Astrocyte of the cerebellum (primary cell): ENCODE measurements at regions not wholly inside any gene's neighbourhood (a gene's known extent, or its start where the extent isn't known, plus 50 kb on each side); places are given as distances from the start of the nearest gene placed in this dataset.

Source experiments
- DNase-seq: peaks from one replicate; pipeline ENCODE4 v3.0.0-alpha.2; 2011; ENCODE audit warnings: low read depth
- H3K4me3 ChIP-seq: 2 replicates; pipeline ENCODE4 v1.5.1; 2011; ENCODE audit warnings: mild to moderate bottlenecking, low read depth, low read length, moderate library complexity
- in situ Hi-C: cut with HindIII; loops from 2 replicates; pipeline ENCODE4 v1.10.0; 2017; ENCODE audit warnings: low sequenced_read_pairs
- TF ChIP-seq, protein P1 (sequence below): IDR thresholded peaks from 2 replicates; pipeline ENCODE4 v1.5.1; 2012; ENCODE audit warnings: low read length, low read depth, moderate library complexity, mild to moderate bottlenecking; ENCODE audit errors: missing control alignments

DNA sequence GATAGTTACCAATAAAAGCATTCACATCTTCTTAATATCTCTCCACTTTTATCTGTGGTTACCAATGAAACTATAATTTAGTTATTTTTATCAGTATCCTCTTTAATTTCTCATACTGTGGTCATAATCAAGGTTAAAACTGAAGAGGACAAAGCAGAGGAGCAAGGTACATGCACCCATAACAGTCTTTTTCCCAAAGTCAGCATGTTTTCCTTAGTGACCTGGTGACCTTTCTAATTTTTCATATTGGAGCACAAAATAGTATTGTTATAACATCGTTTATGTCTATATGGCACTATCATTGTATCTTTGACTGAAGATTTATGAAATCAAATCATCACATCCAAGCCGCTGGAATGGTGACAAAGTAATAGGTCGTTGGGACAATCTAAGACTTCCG lies 51.5 kb upstream of the CHORDC1 start:
- no peak overlapping the region for H3K4me3 ChIP-seq
- no peak for DNase-seq
- in situ Hi-C loops = no loop called here
- TF ChIP-seq, protein P1, sequence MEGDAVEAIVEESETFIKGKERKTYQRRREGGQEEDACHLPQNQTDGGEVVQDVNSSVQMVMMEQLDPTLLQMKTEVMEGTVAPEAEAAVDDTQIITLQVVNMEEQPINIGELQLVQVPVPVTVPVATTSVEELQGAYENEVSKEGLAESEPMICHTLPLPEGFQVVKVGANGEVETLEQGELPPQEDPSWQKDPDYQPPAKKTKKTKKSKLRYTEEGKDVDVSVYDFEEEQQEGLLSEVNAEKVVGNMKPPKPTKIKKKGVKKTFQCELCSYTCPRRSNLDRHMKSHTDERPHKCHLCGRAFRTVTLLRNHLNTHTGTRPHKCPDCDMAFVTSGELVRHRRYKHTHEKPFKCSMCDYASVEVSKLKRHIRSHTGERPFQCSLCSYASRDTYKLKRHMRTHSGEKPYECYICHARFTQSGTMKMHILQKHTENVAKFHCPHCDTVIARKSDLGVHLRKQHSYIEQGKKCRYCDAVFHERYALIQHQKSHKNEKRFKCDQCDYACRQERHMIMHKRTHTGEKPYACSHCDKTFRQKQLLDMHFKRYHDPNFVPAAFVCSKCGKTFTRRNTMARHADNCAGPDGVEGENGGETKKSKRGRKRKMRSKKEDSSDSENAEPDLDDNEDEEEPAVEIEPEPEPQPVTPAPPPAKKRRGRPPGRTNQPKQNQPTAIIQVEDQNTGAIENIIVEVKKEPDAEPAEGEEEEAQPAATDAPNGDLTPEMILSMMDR = no peak
